H1 (cell line): ENCODE measurements at regions not wholly inside any gene's neighbourhood (a gene's known extent, or its start where the extent isn't known, plus 50 kb on each side); places are given as distances from the start of the nearest gene placed in this dataset.
"Not testable (repeated sequence)": the region's sequence is repeated elsewhere in the genome, so short reads cannot be mapped to it uniquely, and the experiment has no call there.

Experiments used
- CHD2 ChIP-seq: IDR thresholded peaks from 2 replicates; pipeline ENCODE4 v1.6.1; 2012; ENCODE audit warnings: low read length, improper control_type of control experiment
- EP300 ChIP-seq, 2 experiments: IDR thresholded peaks; 1 replicate in 1 of 2; 2 replicates in 1 of 2; pipeline ENCODE4 v1.6.1; 2011 to 2012; ENCODE audit warnings: low read depth in 2 of 2, low read length in 2 of 2, mild to moderate bottlenecking in 2 of 2, borderline replicate concordance in 1 of 2, inconsistent platforms in 1 of 2, moderate library complexity in 1 of 2
- EZH2 ChIP-seq: fragments of 200-600 bp; sonication (generic); IDR thresholded peaks from 2 replicates; pipeline ENCODE4 v1.7.1; 2012; ENCODE audit warnings: low read depth, mild to moderate bottlenecking, moderate library complexity, low read length, inconsistent platforms; ENCODE audit not compliant: severe bottlenecking
- KDM4A ChIP-seq: IDR thresholded peaks from one replicate; pipeline ENCODE4 v1.7.1; 2012; ENCODE audit warnings: low read depth, mild to moderate bottlenecking, moderate library complexity, low read length, inconsistent platforms; ENCODE audit not compliant: severe bottlenecking
- KDM5A ChIP-seq: fragments of 200-600 bp; IDR thresholded peaks from 2 replicates; pipeline ENCODE4 v1.7.1; 2012; ENCODE audit warnings: mild to moderate bottlenecking, low read length, inconsistent platforms, mixed read lengths
- POLR2A ChIP-seq, 2 experiments: IDR thresholded peaks; 1 replicate in 1 of 2; 2 replicates in 1 of 2; pipeline ENCODE4 v1.6.1; 2011; ENCODE audit warnings: low read depth in 2 of 2, low read length in 2 of 2, mild to moderate bottlenecking in 2 of 2; ENCODE audit errors: control extremely low read depth in 1 of 2
- RBBP5 ChIP-seq: IDR thresholded peaks from 2 replicates; pipeline ENCODE4 v1.7.1; 2012; ENCODE audit warnings: low read depth, mild to moderate bottlenecking, inconsistent platforms, low read length, moderate library complexity, borderline replicate concordance
- TF ChIP-seq, protein P1 (sequence below): IDR thresholded peaks from 2 replicates; pipeline ENCODE4 v1.6.1; 2012; ENCODE audit warnings: low read length, inconsistent platforms
- TF ChIP-seq, protein P2 (sequence below), 3 experiments: IDR thresholded peaks; 1 replicate in 2 of 3; 2 replicates in 1 of 3; pipeline versions ENCODE4 v1.5.1 to v1.6.1; 2011; ENCODE audit warnings: low read length in 3 of 3, mild to moderate bottlenecking in 3 of 3, inconsistent platforms in 2 of 3, low read depth in 1 of 3, moderate library complexity in 1 of 3; ENCODE audit not compliant: insufficient read depth in 1 of 3; ENCODE audit errors: control extremely low read depth in 1 of 3

DNA sequence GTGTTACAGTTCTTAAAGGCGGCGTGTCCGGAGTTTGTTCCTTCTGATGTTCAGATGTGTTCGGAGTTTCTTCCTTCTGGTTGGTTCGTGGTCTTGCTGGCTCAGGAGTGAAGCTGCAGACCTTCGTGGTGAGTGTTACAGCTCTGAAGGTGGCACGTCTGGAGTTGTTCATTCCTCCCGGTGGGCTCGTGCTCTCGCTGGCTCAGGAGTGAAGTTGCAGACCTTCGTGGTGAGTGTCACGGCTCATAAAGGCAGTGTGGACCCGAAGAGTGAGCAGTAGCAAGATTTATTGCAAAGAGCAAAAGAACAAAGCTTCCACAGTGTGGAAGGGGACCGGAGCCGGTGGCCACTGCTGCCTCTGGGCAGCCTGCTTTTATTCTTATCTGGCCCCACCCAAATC lies 65.3 kb upstream of the NDST4 start:
- TF ChIP-seq, protein P1, sequence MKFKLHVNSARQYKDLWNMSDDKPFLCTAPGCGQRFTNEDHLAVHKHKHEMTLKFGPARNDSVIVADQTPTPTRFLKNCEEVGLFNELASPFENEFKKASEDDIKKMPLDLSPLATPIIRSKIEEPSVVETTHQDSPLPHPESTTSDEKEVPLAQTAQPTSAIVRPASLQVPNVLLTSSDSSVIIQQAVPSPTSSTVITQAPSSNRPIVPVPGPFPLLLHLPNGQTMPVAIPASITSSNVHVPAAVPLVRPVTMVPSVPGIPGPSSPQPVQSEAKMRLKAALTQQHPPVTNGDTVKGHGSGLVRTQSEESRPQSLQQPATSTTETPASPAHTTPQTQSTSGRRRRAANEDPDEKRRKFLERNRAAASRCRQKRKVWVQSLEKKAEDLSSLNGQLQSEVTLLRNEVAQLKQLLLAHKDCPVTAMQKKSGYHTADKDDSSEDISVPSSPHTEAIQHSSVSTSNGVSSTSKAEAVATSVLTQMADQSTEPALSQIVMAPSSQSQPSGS, result not testable (repeated sequence)
- TF ChIP-seq, protein P2, sequence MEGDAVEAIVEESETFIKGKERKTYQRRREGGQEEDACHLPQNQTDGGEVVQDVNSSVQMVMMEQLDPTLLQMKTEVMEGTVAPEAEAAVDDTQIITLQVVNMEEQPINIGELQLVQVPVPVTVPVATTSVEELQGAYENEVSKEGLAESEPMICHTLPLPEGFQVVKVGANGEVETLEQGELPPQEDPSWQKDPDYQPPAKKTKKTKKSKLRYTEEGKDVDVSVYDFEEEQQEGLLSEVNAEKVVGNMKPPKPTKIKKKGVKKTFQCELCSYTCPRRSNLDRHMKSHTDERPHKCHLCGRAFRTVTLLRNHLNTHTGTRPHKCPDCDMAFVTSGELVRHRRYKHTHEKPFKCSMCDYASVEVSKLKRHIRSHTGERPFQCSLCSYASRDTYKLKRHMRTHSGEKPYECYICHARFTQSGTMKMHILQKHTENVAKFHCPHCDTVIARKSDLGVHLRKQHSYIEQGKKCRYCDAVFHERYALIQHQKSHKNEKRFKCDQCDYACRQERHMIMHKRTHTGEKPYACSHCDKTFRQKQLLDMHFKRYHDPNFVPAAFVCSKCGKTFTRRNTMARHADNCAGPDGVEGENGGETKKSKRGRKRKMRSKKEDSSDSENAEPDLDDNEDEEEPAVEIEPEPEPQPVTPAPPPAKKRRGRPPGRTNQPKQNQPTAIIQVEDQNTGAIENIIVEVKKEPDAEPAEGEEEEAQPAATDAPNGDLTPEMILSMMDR (IDR thresholded peaks at IDR 0.05; ENCODE audit: control extremely low read depth in 1 of 3, insufficient read depth in 1 of 3, low read depth in 1 of 3, low read length in 3 of 3), result not testable (repeated sequence)
- not testable (repeated sequence) for TF ChIP-seq POLR2A (IDR thresholded peaks at IDR 0.05; ENCODE audit: control extremely low read depth in 1 of 2, low read depth in 2 of 2, low read length in 2 of 2); EP300 (IDR thresholded peaks at IDR 0.05; ENCODE audit: borderline replicate concordance in 1 of 2, low read depth in 2 of 2, low read length in 2 of 2); EZH2; KDM4A; CHD2; KDM5A; RBBP5
